Subcutaneous abdominal adipose tissue (tissue), 5 donors: ENCODE measurements at regions not wholly inside any gene's neighbourhood (a gene's known extent, or its start where the extent isn't known, plus 50 kb on each side); places are given as distances from the start of the nearest gene placed in this dataset.

ENCODE experiments used
- H3K27ac ChIP-seq: one replicate; pipeline ENCODE4 v1.7.0; 2013; ENCODE audit warnings: low read depth, mild to moderate bottlenecking, inconsistent platforms, low read length, moderate library complexity
- H3K27me3 ChIP-seq, 5 donors: one replicate each; pipeline ENCODE4 v1.7.0; 2013; ENCODE audit warnings: low read length in 5 of 5, inconsistent platforms in 1 of 5; ENCODE audit not compliant: control insufficient read depth in 5 of 5, insufficient read depth in 4 of 5
- H3K36me3 ChIP-seq, 5 donors: one replicate each; pipeline ENCODE4 v1.7.0; 2013; ENCODE audit warnings: low read length in 5 of 5; ENCODE audit not compliant: control insufficient read depth in 5 of 5, insufficient read depth in 5 of 5
- H3K4me1 ChIP-seq, 5 donors: one replicate each; pipeline ENCODE4 v1.7.0; 2013; ENCODE audit warnings: low read length in 5 of 5, mild to moderate bottlenecking in 3 of 5, moderate library complexity in 1 of 5; ENCODE audit not compliant: control insufficient read depth in 5 of 5, insufficient read depth in 5 of 5
- H3K4me3 ChIP-seq, 5 donors: one replicate each; pipeline ENCODE4 v1.7.0; 2013; ENCODE audit warnings: low read length in 5 of 5, low read depth in 1 of 5
- H3K9ac ChIP-seq, 5 donors: one replicate each; pipeline ENCODE4 v1.7.0; 2013; ENCODE audit warnings: low read length in 5 of 5, mild to moderate bottlenecking in 4 of 5, moderate library complexity in 3 of 5
- H3K9me3 ChIP-seq, 5 donors: one replicate each; pipeline ENCODE4 v1.7.0; 2013; ENCODE audit warnings: low read length in 5 of 5; ENCODE audit not compliant: control insufficient read depth in 5 of 5
- donor health status: healthy.
- donor health status: healthy.
- donor health status: healthy.
- donor health status: healthy.
- donor health status: healthy.

GRCh38 chr2:64767670-64768468 is 114.2 kb upstream of the SERTAD2 start:
- peak overlapping the region; percentile 62 to 86 (median 80) for H3K4me3 ChIP-seq

GRCh38 chr2:64768491-64769005 is 114.8 kb upstream of the SERTAD2 start:
- no peaks in the 10 kb centered on the region for H3K27me3 ChIP-seq
- H3K4me1 ChIP-seq, result peaks cover 0 to 31% (median 25%) of the 10 kb centered on the region in 5 donors
- H3K9ac ChIP-seq, result peak overlapping the region; percentile 77 to 92 (median 83)
- H3K27ac ChIP-seq, result peak overlapping the region; percentile 96
- H3K4me3 ChIP-seq, result peak overlapping the region; percentile 53 to 86 (median 74)
- peaks cover 0 to 2% (median 0%) of the 10 kb centered on the region in 5 donors for H3K9me3 ChIP-seq
- H3K36me3 ChIP-seq, result no peaks in the 10 kb centered on the region

More at GRCh38 chr2:64767670-64768468, 114.2 kb upstream of the SERTAD2 start:
- peaks cover 0 to 2% (median 0%) of the 10 kb centered on the region in 5 donors for H3K9me3 ChIP-seq
- peak overlapping the region; percentile 96 for H3K27ac ChIP-seq
- no peaks in the 10 kb centered on the region for H3K36me3 ChIP-seq
- H3K4me1 ChIP-seq, result peaks cover 0 to 32% (median 25%) of the 10 kb centered on the region in 5 donors
- H3K9ac ChIP-seq, result peak overlapping the region; percentile 78 to 92 (median 83)
- H3K27me3 ChIP-seq, result no peaks in the 10 kb centered on the region

- Histone ChIP-seq H3K9me3 (peaks cover 0 to 2% (median 0%) of the 10 kb centered on the region in 5 donors), H3K36me3 (no peaks in the 10 kb centered on the region), H3K4me3 (no peak overlapping the region), H3K27me3 (no peaks in the 10 kb centered on the region), H3K27ac (no peak overlapping the region), H3K9ac (no peak overlapping the region), H3K4me1 (peaks cover 0 to 31% (median 25%) of the 10 kb centered on the region in 5 donors)
These were observed 115.8 kb upstream of the SERTAD2 start for GRCh38 chr2:64769392-64770044.

GRCh38 chr2:64770137-64770780 is 116.5 kb upstream of the SERTAD2 start:
- Histone ChIP-seq H3K9me3 (peaks cover 0 to 2% (median 0%) of the 10 kb centered on the region in 5 donors), H3K27me3 (no peaks in the 10 kb centered on the region), H3K4me1 (peaks cover 0 to 31% (median 25%) of the 10 kb centered on the region in 5 donors), H3K36me3 (no peaks in the 10 kb centered on the region), H3K4me3 (no peak overlapping the region), H3K27ac (no peak overlapping the region), H3K9ac (no peak overlapping the region)

GRCh38 chr2:64770781-64771334 is 117.1 kb upstream of the SERTAD2 start:
- Histone ChIP-seq H3K36me3 (no peaks in the 10 kb centered on the region), H3K9ac (no peak overlapping the region), H3K4me3 (no peak overlapping the region), H3K4me1 (peaks cover 0 to 31% (median 25%) of the 10 kb centered on the region in 5 donors), H3K27me3 (no peaks in the 10 kb centered on the region), H3K9me3 (peaks cover 0 to 7% (median 0%) of the 10 kb centered on the region in 5 donors), H3K27ac (no peak overlapping the region)

- no peaks in the 10 kb centered on the region for H3K36me3 ChIP-seq
- H3K27ac ChIP-seq, result peak overlapping the region; percentile 48
- no peak overlapping the region for H3K4me3 ChIP-seq
- H3K4me1 ChIP-seq, result peaks cover 0 to 29% (median 21%) of the 10 kb centered on the region in 5 donors
- peaks cover 0 to 7% (median 0%) of the 10 kb centered on the region in 5 donors for H3K9me3 ChIP-seq
- H3K9ac ChIP-seq, result no peak overlapping the region
- H3K27me3 ChIP-seq, result no peaks in the 10 kb centered on the region
These were observed 118.0 kb upstream of the SERTAD2 start for GRCh38 chr2:64771737-64772136.

GRCh38 chr2:64773461-64774118 is 119.9 kb upstream of the SERTAD2 start:
- H3K36me3 ChIP-seq, result no peaks in the 10 kb centered on the region
- no peak overlapping the region for H3K4me3 ChIP-seq
- no peak overlapping the region for H3K27ac ChIP-seq
- H3K9ac ChIP-seq, result no peak overlapping the region
- peaks cover 0 to 21% (median 11%) of the 10 kb centered on the region in 5 donors for H3K4me1 ChIP-seq
- H3K9me3 ChIP-seq, result peaks cover 0 to 7% (median 0%) of the 10 kb centered on the region in 5 donors
- no peaks in the 10 kb centered on the region for H3K27me3 ChIP-seq

GRCh38 chr2:64777841-64778240 is 124.1 kb upstream of the SERTAD2 start:
- no peaks in the 10 kb centered on the region for H3K27me3 ChIP-seq

GRCh38 chr2:64779117-64779690 is 125.5 kb upstream of the SERTAD2 start:
- Histone ChIP-seq H3K9me3 (peaks cover 0 to 4% (median 0%) of the 10 kb centered on the region in 5 donors), H3K36me3 (no peaks in the 10 kb centered on the region), H3K4me3 (no peak overlapping the region), H3K9ac (no peak overlapping the region), H3K27ac (no peak overlapping the region), H3K27me3 (no peaks in the 10 kb centered on the region), H3K4me1 (peaks cover 0 to 8% (median 1%) of the 10 kb centered on the region in 5 donors)

More at GRCh38 chr2:64777841-64778240, 124.1 kb upstream of the SERTAD2 start:
- peaks cover 0 to 5% (median under 1%) of the 10 kb centered on the region in 5 donors for H3K4me1 ChIP-seq
- H3K27ac ChIP-seq, result no peak overlapping the region
- H3K9me3 ChIP-seq, result peaks cover 0 to 4% (median 0%) of the 10 kb centered on the region in 5 donors
- H3K9ac ChIP-seq, result no peak overlapping the region
- no peak overlapping the region for H3K4me3 ChIP-seq
- no peaks in the 10 kb centered on the region for H3K36me3 ChIP-seq
